PC-9 (cell line): ENCODE measurements at regions not wholly inside any gene's neighbourhood (a gene's known extent, or its start where the extent isn't known, plus 50 kb on each side); places are given as distances from the start of the nearest gene placed in this dataset.

Source experiments
- EZH2 ChIP-seq: fragments of 200-600 bp; sonication (generic); IDR thresholded peaks from 2 replicates; pipeline ENCODE4 v1.8.0; 2017; ENCODE audit warnings: antibody characterized with exemption, low read depth
- TF ChIP-seq, protein P1 (sequence below): fragments of 200-600 bp; sonication (generic); conservative IDR thresholded peaks from 2 replicates; pipeline ENCODE4 v1.6.1; 2017; ENCODE audit warnings: mixed run types, antibody characterized with exemption, mild to moderate bottlenecking, moderate library complexity

DNA sequence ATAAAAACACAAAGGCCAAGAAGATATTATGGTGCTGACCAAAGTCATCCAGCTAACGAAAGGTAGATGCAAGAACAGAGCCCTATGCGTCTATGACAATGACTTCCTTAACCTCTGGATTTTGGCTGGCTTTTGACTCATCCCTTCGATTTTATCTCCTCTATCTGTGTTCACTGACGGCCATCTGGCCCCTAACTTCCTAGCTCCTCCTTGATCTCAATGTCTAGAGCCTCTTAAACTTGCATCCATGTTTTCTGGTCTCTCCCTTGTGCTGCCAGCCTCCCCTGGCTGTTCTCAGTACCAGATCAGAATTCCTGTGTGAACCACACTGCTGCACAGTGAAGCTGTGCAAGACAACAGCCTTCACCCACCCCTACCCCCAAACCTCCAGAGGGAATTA is 452.9 kb downstream of the UTRN start:
- TF ChIP-seq, protein P1, sequence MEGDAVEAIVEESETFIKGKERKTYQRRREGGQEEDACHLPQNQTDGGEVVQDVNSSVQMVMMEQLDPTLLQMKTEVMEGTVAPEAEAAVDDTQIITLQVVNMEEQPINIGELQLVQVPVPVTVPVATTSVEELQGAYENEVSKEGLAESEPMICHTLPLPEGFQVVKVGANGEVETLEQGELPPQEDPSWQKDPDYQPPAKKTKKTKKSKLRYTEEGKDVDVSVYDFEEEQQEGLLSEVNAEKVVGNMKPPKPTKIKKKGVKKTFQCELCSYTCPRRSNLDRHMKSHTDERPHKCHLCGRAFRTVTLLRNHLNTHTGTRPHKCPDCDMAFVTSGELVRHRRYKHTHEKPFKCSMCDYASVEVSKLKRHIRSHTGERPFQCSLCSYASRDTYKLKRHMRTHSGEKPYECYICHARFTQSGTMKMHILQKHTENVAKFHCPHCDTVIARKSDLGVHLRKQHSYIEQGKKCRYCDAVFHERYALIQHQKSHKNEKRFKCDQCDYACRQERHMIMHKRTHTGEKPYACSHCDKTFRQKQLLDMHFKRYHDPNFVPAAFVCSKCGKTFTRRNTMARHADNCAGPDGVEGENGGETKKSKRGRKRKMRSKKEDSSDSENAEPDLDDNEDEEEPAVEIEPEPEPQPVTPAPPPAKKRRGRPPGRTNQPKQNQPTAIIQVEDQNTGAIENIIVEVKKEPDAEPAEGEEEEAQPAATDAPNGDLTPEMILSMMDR, result no peak
- no peak for TF ChIP-seq EZH2
